NAMALWA (cell line): ENCODE measurements at regions not wholly inside any gene's neighbourhood (a gene's known extent, or its start where the extent isn't known, plus 50 kb on each side); places are given as distances from the start of the nearest gene placed in this dataset.
"Not testable (repeated sequence)": the region's sequence is repeated elsewhere in the genome, so short reads cannot be mapped to it uniquely, and the experiment has no call there.

Experiments used
- DNase-seq: peaks from one replicate; pipeline ENCODE4 v3.0.0-alpha.2; 2015; ENCODE audit warnings: low spot score

- DNase-seq, result peak; percentile 6
Observed at GRCh38 chr13:103656311-103656710, 590.1 kb upstream of the SLC10A2 start.

- DNase-seq, result no peak
Observed at GRCh38 chr13:103640606-103641005, 574.4 kb upstream of the SLC10A2 start.

GRCh38 chr13:103639326-103639725 is 573.1 kb upstream of the SLC10A2 start:
- DNase-seq, result no peak

GRCh38 chr13:103638706-103639105 is 572.5 kb upstream of the SLC10A2 start:
- DNase-seq, result no peak

DNA sequence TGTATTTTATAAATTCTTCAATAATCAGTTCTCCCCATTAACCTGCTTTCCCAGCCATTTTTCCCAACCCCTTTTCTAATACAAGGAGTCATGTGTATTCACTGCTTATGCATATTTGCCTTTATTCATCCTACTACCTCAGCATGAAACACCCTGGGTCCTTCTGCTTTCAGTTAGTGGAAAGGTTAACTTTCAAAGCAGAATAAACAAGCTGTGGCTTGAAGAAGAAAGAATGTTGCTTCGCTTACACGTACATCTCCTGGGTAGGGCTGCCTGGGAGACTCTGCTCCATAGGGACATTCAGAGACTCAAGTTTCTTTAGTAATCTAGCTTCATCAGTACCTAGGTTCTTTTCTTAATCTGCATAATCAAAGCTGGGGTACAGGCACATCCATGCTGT is 567.8 kb upstream of the SLC10A2 start:
- no peak for DNase-seq

- no peak for DNase-seq
Observed at GRCh38 chr13:103625194-103625593, 559.0 kb upstream of the SLC10A2 start.

- no peak for DNase-seq
Observed at GRCh38 chr13:103618151-103618550, 551.9 kb upstream of the SLC10A2 start.

- DNase-seq, result no peak
Observed at GRCh38 chr13:103615771-103616170, 549.6 kb upstream of the SLC10A2 start.

- no peak for DNase-seq
Observed at GRCh38 chr13:103614761-103615160, 548.5 kb upstream of the SLC10A2 start.

GRCh38 chr13:103607995-103608394 is 541.8 kb upstream of the SLC10A2 start:
- DNase-seq, result peak; percentile 42

GRCh38 chr13:103605546-103606326 is 539.5 kb upstream of the SLC10A2 start:
- DNase-seq, result no peak

GRCh38 chr13:103599870-103600269 is 533.7 kb upstream of the SLC10A2 start:
- DNase-seq, result not testable (repeated sequence)

- DNase-seq, result no peak
Observed at GRCh38 chr13:103598671-103599070, 532.5 kb upstream of the SLC10A2 start.

GRCh38 chr13:103573446-103573845 is 507.2 kb upstream of the SLC10A2 start:
- peak; percentile 18 for DNase-seq

DNA sequence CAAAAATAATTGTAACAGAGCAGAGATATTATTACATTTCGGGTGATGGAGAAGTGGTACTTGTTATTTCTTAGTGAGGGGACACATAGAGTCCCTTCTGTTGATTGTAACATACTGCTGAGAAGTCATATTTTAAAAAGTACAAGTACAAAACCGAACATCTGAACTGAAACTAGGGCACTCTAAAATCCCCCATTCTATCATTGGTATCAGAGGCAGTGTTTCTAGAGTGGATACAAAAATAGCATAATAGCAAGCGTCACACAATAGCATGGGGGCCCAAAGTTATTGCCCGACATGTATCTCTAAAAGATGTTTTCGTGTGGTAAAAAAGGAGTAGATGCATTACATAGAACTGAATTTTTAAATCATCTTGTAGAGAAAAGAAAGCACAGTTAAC is 502.1 kb upstream of the SLC10A2 start:
- no peak for DNase-seq

- DNase-seq, result no peak
Observed at GRCh38 chr13:103557878-103558277, 491.7 kb upstream of the SLC10A2 start.

- no peak for DNase-seq
Observed at GRCh38 chr13:103556681-103557080, 490.5 kb upstream of the SLC10A2 start.

GRCh38 chr13:103547914-103548313 is 481.7 kb upstream of the SLC10A2 start:
- no peak for DNase-seq

DNA sequence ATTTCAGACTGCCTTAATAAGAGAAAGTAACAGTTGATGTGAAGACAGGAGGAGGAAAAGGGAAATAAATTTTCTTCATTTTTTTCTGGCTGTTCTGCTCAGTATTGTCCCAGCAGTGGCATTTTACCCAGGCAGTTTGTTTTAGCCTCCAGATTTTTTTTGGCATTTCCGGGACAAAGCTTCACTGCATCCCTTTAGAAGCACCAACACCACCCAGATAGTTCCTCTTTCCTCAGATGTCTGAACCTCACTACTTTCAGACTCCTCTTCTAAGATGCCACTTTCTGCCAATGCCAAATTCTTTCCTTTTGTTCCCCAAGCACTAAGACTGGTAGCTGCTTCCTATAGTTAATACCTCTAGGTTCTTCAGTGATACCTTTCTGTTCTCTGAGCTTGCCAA is 480.1 kb upstream of the SLC10A2 start:
- DNase-seq, result no peak

DNA sequence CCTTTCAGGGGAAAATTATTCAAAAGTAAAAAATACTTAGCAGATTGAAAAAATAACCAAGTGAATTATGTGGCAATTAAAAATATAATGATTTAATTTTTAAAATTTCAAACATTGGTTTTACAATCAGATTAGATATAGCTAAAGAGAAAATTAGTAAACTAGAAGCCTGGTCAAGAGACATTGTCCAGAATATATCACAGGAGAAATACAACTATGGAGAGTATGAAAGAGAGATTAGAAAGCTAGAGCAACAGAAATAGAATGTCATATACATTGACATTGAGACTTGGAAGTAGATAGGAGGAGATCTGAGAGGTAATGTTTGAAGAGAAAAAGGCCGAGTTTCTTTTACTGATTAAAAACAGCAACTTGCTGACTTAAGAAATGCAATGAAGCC is 476.4 kb upstream of the SLC10A2 start:
- no peak for DNase-seq

DNA sequence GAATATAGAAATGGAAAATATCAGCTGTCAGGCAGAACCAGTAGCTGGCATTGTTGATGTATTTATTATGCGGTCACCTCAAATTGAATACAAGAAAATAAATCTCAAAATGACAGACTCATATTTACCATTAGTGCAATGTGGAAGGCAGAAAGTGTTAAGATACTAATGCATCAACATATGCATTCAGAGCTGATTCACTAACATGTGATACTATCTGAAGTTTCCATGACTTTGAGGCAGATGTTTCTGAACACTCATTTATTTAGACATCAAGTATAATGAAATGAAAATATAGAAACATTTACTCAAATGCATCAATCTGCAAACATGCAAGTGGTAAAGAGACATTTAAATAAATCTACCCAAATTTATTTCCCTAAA is 474.2 kb upstream of the SLC10A2 start:
- no peak for DNase-seq

DNA sequence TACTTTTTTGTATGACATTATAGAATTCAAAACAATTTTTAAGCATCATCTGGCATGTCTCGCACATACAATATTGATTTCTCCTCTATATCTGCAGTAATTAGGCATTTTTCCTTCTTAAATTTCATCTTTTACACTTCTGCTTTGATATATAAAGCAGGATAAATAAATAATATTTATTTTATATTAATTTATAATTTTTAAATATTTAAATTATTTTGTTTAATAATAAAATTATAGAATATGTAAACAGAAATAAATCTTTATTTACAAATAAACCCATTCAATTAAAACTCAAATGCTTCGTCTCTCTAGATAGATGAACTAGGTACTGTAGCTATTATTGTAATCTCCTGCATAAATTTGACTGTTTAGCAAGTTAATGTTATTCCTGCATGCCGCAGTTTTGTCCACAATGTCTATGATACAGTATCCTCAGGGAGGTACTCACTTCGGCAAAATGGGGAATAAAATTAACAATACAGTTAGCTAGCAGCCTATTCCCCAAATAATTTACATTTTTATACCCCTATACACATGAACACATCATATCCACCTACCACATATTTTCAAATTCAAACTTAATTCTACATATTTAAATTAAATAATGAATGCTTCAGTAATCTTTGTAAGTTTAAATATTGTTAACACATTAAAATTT is 473.6 kb upstream of the SLC10A2 start:
- DNase-seq, result no peak

DNA sequence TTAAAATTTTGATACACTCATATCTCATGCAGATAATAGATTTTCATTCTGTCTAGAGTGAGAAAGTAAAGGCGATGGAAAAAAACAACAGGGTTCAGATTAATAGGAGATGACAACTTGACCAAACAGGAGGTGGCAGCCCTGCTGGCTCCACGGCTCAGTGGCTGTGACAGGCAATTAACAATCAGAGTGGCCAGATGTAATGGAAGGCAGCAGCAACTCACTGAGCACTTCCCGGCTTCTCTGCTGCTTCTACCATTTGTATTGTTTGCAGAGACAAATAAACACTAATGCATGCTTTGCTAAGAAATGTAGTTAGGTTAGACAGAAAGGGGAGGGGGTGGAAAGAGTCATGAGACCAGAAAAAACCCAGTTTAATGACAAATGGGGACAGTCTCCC is 473.0 kb upstream of the SLC10A2 start:
- peak; percentile 79 for DNase-seq

DNA sequence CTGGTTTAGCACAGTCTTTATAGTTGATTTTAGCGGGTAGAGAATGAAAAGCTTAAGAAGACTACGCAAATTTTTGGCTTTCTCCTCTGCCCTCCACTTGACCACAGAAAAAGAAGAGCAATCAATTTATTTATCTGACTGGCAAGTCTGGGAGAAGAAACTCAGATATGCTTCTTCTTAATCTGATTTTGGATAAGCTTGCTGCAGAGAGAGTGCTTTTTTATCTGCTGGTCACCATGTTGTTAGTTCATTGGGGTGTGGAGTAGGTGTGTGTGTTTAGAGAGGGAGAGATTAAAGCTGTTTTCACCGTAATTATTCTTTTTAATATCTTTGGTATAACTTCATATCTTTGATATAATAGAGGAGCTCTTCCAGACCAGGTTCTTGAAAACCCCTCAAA is 471.4 kb upstream of the SLC10A2 start:
- no peak for DNase-seq
